IPS-20b (cell line): ENCODE measurements at regions not wholly inside any gene's neighbourhood (a gene's known extent, or its start where the extent isn't known, plus 50 kb on each side); places are given as distances from the start of the nearest gene placed in this dataset.

Experiments used
- H3K27ac ChIP-seq: one replicate; pipeline ENCODE4 v1.5.1; 2013; ENCODE audit warnings: low read length
- H3K27me3 ChIP-seq: 2 replicates; pipeline ENCODE4 v1.6.1; 2013; ENCODE audit warnings: mild to moderate bottlenecking, low read length, inconsistent platforms; ENCODE audit not compliant: insufficient read depth
- H3K36me3 ChIP-seq: 2 replicates; pipeline ENCODE4 v1.6.1; 2013; ENCODE audit warnings: low read depth, mild to moderate bottlenecking, inconsistent platforms, low read length, moderate library complexity; ENCODE audit not compliant: insufficient read depth
- H3K4me1 ChIP-seq: 2 replicates; pipeline ENCODE4 v1.6.1; 2013; ENCODE audit warnings: mild to moderate bottlenecking, control low read depth, inconsistent platforms, low read length, moderate library complexity; ENCODE audit not compliant: insufficient read depth
- H3K4me3 ChIP-seq: 2 replicates; pipeline ENCODE4 v1.5.1; 2013; ENCODE audit warnings: mild to moderate bottlenecking, low read length, inconsistent platforms
- H3K9ac ChIP-seq: 2 replicates; pipeline ENCODE4 v1.6.1; 2013; ENCODE audit warnings: low read depth, mild to moderate bottlenecking, inconsistent platforms, low read length, moderate library complexity
- H3K9me3 ChIP-seq: 2 replicates; pipeline ENCODE4 v1.6.1; 2013; ENCODE audit warnings: mild to moderate bottlenecking, low read depth, low read length, inconsistent platforms; ENCODE audit not compliant: insufficient read depth

DNA sequence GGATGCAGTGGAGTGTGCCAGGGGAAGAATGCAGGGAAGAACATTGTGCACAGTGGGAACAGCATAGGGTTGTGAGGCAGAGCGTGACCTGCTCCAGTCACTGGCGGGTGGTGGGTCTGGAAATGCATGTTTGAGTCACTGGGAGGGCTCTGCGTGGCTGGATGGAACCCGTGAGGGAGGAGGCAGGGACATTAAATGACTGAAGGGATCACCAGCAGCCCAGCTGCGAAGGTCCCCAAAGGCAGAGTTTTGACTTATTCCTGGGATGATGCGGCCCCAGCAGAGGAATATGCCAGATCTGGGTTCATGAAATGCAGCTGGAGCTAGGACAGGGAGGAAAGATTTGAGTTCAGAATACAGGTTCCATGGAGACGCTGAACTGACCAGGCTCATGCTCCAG lies 104.0 kb upstream of the FGF3 start:
- H3K36me3 ChIP-seq = no peaks in the 10 kb centered on the region
- H3K27me3 ChIP-seq = peaks cover 45% of the 10 kb centered on the region
- no peaks in the 10 kb centered on the region for H3K9me3 ChIP-seq
- H3K4me1 ChIP-seq = no peaks in the 10 kb centered on the region
- no peak overlapping the region for H3K9ac ChIP-seq
- no peak overlapping the region for H3K27ac ChIP-seq
- H3K4me3 ChIP-seq = no peak overlapping the region

DNA sequence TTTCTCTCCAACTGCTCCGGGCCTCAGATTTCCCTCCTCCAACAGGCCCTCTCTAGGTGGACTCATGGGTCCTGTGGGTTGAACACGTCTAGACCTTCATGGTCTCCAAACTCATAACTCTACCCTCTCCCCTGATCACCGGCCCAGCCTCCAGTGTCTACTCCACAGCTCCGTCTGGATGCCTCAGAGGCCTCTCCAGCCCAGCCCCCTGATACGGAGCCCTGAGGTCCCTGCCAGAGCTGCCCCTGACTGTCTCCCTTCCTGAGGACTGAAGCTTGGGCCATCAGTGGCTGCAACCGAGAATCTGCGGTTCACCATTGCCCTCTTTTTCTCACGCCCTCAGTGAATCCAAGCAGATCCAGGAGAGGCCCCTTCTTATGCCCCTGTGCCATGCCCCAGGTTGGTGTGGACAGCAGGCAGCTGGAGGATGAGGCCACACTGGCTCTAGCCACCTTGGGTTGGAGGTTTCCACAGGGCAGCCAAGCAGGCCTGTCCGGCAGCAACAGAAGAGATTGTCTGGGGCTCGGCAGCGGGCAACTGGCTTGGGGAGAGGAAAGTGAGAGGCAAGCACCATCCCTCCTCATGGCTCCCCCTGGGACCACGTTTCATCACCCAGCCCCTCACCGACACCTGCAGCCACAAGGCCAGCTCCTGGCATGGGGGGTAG lies 104.6 kb upstream of the FGF3 start:
- Histone ChIP-seq H3K27me3 (peaks cover 44% of the 10 kb centered on the region), H3K9ac (no peak overlapping the region), H3K4me3 (no peak overlapping the region), H3K36me3 (no peaks in the 10 kb centered on the region), H3K9me3 (no peaks in the 10 kb centered on the region), H3K4me1 (no peaks in the 10 kb centered on the region), H3K27ac (no peak overlapping the region)

- H3K27me3 ChIP-seq = peaks cover 44% of the 10 kb centered on the region; the same call in 1 of the 2 replicates
- H3K36me3 ChIP-seq = no peaks in the 10 kb centered on the region
- H3K27ac ChIP-seq = no peak overlapping the region
- H3K9ac ChIP-seq = no peak overlapping the region
- H3K9me3 ChIP-seq = no peaks in the 10 kb centered on the region
- no peak overlapping the region for H3K4me3 ChIP-seq
- H3K4me1 ChIP-seq = no peaks in the 10 kb centered on the region
Measured at GRCh38 chr11:69924308-69925161, 105.3 kb upstream of the FGF3 start.

GRCh38 chr11:69925366-69926196 lies 106.4 kb upstream of the FGF3 start:
- Histone ChIP-seq H3K27ac (no peak overlapping the region), H3K36me3 (no peaks in the 10 kb centered on the region), H3K27me3 (peaks cover 51% of the 10 kb centered on the region; the same call in 1 of the 2 replicates), H3K9ac (no peak overlapping the region), H3K4me1 (no peaks in the 10 kb centered on the region), H3K9me3 (no peaks in the 10 kb centered on the region), H3K4me3 (no peak overlapping the region)

DNA sequence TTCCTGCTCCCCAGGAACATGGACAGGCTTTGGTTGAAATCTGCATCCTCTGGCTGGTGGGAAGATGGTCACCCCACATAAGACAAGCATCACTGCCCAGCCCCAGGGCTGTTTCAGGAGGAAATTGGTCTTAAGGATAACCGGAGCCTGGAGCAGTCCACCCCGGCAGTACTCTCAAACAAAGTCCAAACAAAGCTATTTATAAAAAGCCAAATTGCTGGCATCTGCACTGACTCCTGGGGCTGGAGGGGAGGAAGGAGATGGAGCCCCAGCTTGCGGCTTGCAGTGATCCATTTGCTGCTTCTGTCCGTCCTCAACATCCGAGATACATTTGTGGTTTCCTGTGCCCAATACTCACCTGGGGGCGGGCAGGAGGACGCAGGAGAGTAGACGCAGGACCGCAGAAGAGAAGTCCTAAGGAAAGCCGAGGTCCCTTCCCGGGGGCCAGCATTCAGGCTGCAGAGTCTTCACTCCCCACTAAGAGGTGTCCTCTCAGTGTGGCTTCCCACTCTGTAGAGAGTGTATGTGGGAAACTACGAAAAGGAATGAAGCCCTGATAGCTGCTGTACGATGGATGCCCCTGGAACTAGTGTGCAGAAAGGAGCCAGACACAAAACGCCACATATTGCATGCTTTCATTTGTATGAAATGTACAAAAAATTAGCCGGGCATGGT lies 107.3 kb upstream of the FGF3 start:
- Histone ChIP-seq H3K9ac (no peak overlapping the region), H3K4me1 (no peaks in the 10 kb centered on the region), H3K36me3 (no peaks in the 10 kb centered on the region), H3K27me3 (peaks cover 61% of the 10 kb centered on the region; the same call in 1 of the 2 replicates), H3K9me3 (no peaks in the 10 kb centered on the region), H3K4me3 (no peak overlapping the region), H3K27ac (no peak overlapping the region)

DNA sequence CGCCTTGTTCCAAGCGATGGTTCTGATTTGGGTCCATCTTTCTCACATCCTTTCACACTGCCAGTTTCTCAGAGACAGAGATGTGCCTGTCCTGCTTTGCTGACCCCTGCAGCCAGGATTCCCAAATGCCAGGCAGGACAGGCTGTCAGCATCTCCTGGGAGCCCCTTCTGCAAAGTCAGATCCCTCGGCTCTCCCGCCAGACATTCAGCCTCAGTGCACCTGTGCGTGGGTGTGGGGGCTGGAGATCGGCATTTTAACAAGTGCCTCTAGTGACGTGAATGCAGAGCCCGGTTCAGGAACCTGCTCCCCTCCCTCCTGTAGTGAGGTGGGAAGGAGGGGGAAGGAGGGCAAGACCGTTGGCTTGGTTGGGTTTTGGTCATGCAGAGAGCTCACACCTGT lies 108.9 kb upstream of the FGF3 start:
- peaks cover 68% of the 10 kb centered on the region; the same call in 1 of the 2 replicates for H3K27me3 ChIP-seq
- peaks cover 5% of the 10 kb centered on the region; the same call in 1 of the 2 replicates for H3K4me1 ChIP-seq

GRCh38 chr11:69928975-69929374 lies 109.8 kb upstream of the FGF3 start:
- Histone ChIP-seq H3K4me3 (no peak overlapping the region), H3K4me1 (peaks cover 5% of the 10 kb centered on the region; the same call in 1 of the 2 replicates), H3K27ac (no peak overlapping the region), H3K36me3 (no peaks in the 10 kb centered on the region), H3K27me3 (peaks cover 73% of the 10 kb centered on the region; the same call in 1 of the 2 replicates), H3K9ac (no peak overlapping the region), H3K9me3 (no peaks in the 10 kb centered on the region)

More for the DNA sequence above, 108.9 kb upstream of the FGF3 start:
- Histone ChIP-seq H3K9ac (no peak overlapping the region), H3K9me3 (no peaks in the 10 kb centered on the region), H3K4me3 (no peak overlapping the region), H3K36me3 (no peaks in the 10 kb centered on the region), H3K27ac (no peak overlapping the region)

- no peaks in the 10 kb centered on the region for H3K9me3 ChIP-seq
- H3K27ac ChIP-seq = no peak overlapping the region
- peaks cover 5% of the 10 kb centered on the region; the same call in 1 of the 2 replicates for H3K4me1 ChIP-seq
- no peak overlapping the region for H3K9ac ChIP-seq
- no peak overlapping the region for H3K4me3 ChIP-seq
- peaks cover 76% of the 10 kb centered on the region; the same call in 1 of the 2 replicates for H3K27me3 ChIP-seq
- no peaks in the 10 kb centered on the region for H3K36me3 ChIP-seq
Measured at GRCh38 chr11:69930081-69931059, 111.2 kb upstream of the FGF3 start.

- H3K4me3 ChIP-seq = no peak overlapping the region
- H3K36me3 ChIP-seq = no peaks in the 10 kb centered on the region
- H3K4me1 ChIP-seq = peaks cover 5% of the 10 kb centered on the region; the same call in 1 of the 2 replicates
- H3K9me3 ChIP-seq = no peaks in the 10 kb centered on the region
- peaks cover 73% of the 10 kb centered on the region; the same call in 1 of the 2 replicates for H3K27me3 ChIP-seq
- H3K27ac ChIP-seq = no peak overlapping the region
- H3K9ac ChIP-seq = no peak overlapping the region
Measured at GRCh38 chr11:69931060-69931910, 112.1 kb upstream of the FGF3 start.
